Astrocyte of the cerebellum (primary cell): ENCODE measurements at regions not wholly inside any gene's neighbourhood (a gene's known extent, or its start where the extent isn't known, plus 50 kb on each side); places are given as distances from the start of the nearest gene placed in this dataset.

Source experiments
- DNase-seq: peaks from one replicate; pipeline ENCODE4 v3.0.0-alpha.2; 2011; ENCODE audit warnings: low read depth
- H3K4me3 ChIP-seq: 2 replicates; pipeline ENCODE4 v1.5.1; 2011; ENCODE audit warnings: mild to moderate bottlenecking, low read depth, low read length, moderate library complexity
- in situ Hi-C: cut with HindIII; loops from 2 replicates; pipeline ENCODE4 v1.10.0; 2017; ENCODE audit warnings: low sequenced_read_pairs
- TF ChIP-seq, protein P1 (sequence below): IDR thresholded peaks from 2 replicates; pipeline ENCODE4 v1.5.1; 2012; ENCODE audit warnings: low read length, low read depth, moderate library complexity, mild to moderate bottlenecking; ENCODE audit errors: missing control alignments

DNA sequence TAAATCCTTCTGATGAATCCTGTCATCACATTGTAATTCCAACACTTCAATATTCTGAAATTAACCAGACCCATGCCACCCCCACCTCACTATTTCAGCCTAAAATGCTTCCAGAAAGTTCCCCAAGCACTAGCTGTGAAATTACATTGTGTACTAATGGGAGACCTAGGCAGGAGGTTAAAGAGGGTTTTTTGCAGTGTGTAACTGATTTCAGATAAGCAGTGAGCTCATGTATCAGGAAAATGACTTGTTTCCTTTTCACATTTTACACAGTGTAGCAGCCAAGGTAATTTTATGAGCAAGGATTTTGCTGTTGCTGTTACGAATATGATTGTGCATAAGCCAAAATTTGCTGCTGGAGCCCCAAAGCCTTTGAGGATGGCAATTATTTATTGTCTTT is 129.0 kb downstream of the INHBA start:
- TF ChIP-seq, protein P1, sequence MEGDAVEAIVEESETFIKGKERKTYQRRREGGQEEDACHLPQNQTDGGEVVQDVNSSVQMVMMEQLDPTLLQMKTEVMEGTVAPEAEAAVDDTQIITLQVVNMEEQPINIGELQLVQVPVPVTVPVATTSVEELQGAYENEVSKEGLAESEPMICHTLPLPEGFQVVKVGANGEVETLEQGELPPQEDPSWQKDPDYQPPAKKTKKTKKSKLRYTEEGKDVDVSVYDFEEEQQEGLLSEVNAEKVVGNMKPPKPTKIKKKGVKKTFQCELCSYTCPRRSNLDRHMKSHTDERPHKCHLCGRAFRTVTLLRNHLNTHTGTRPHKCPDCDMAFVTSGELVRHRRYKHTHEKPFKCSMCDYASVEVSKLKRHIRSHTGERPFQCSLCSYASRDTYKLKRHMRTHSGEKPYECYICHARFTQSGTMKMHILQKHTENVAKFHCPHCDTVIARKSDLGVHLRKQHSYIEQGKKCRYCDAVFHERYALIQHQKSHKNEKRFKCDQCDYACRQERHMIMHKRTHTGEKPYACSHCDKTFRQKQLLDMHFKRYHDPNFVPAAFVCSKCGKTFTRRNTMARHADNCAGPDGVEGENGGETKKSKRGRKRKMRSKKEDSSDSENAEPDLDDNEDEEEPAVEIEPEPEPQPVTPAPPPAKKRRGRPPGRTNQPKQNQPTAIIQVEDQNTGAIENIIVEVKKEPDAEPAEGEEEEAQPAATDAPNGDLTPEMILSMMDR: no peak
- in situ Hi-C loops: no loop called here
- no peak overlapping the region for H3K4me3 ChIP-seq
- DNase-seq: no peak

DNA sequence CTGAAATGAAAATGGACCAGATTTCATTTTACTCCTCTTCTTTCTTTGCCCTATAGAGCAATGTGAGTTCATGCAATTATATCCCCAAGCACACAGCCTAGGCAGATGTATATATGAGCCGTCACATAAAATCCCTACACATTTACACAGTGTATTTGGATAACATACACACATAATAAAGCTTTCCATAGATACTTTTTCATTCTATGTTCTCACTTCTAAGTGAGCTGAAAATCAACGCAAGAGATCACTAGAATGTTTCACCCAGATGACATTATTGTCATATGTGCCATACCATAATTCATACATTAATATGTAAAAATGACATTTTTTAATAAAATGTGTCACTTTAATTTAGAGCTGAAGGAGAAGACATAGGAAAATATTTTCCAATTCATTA is 129.4 kb downstream of the INHBA start:
- no peak overlapping the region for H3K4me3 ChIP-seq
- no peak for DNase-seq
- in situ Hi-C loops: no loop called here
- TF ChIP-seq, protein P1: no peak

DNA sequence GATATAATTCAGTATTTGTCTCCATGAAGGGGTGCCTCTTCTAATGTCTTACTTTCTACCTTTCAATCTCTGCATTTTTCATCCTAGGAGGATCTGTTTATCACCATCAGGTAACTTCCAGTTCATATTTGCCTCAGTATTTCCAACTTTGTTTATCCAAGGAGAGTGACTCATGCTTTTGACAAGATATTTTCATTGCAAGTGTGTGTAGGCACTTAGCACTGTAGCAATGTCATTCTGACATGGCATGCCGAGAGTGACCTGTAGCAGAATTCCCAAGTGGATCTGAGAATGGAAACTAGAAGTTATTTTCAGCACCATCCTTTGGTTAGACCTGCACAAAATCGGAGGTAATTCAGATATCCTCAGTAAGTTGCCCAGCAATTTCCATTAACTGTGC is 129.9 kb downstream of the INHBA start:
- TF ChIP-seq, protein P1: no peak
- no peak overlapping the region for H3K4me3 ChIP-seq
- no peak for DNase-seq
- in situ Hi-C loops: no loop called here

DNA sequence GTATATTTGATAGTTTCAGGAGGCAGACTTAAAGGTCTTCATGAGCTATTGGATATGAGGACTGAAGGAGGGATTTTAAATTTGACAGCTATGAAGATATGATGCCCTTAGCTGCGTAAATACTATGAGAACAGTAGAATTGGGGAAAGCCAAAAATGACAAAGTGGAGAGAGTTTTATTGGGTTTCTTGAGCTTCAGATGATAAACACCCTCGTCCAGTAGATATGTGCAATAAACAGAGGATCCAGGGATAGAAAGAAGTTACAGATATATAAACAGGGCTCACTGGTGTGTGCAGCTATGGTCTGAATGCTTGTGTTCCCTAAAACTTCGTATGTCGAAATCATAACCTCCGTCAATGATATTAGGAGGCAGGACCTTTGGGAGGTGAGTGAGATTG is 131.3 kb downstream of the INHBA start:
- TF ChIP-seq, protein P1: no peak
- in situ Hi-C loops: no loop called here
- H3K4me3 ChIP-seq: no peak overlapping the region
- DNase-seq: no peak

DNA sequence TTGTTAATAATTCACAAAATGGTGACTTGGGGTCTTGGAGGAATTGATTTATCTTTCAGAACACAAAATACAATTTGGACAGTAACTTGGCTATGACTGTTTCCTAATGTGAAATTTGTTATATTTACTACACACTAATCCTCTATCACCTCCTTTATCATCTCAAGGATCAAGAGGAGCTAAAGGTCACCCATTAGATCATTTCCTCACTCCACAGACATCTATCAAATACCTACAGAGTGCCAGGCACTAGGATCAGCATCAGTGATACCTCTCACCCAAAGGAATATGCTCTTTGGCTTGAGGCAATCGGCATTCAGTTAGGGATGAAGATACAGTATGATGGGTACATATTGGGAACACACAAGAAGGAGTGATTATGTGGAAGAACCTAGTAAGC is 132.1 kb downstream of the INHBA start:
- TF ChIP-seq, protein P1: no peak
- in situ Hi-C loops: no loop called here
- no peak for DNase-seq
- no peak overlapping the region for H3K4me3 ChIP-seq

DNA sequence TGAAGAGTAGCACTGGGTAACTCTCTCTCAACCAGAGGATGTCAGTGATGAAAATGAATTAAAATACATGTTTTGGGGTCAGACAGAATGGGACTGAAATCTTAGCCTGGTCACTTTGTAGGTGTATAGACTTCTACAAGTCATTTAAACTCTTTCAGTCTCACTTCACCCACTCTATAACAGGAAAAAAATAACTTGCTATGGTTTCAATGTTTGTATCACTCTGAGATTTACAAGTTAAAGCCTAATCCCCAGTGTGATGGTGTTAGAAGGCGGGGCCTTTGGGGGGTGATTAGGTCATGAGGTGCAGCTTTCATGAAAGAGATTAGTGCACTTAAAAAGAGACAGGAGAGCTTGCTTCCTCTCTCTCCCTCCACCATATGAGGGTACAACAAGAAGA is 134.8 kb downstream of the INHBA start:
- H3K4me3 ChIP-seq: no peak overlapping the region
- TF ChIP-seq, protein P1: no peak
- in situ Hi-C loops: loop anchor here (5.0 kb wide), 1 partner anchor 56 kb away; no protein-coding TSS in a partner anchor
- DNase-seq: no peak

DNA sequence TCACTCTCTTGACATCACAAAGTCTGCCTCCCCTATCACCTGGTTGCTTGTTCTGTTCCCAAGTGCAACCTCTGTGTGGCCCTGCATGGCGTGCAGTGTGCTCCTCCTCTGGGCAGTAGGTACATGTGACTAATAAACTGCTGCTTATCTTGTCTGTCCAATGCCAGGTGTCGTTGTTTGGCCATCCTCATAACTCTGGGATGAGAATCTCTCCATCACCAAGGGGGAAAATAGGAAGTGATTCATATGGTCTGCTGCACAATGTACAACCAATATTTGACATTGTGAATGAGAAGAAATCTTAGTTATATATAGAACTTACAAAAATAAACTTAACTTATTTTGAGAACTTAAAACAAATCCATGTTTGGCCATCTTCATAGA is 135.2 kb downstream of the INHBA start:
- in situ Hi-C loops: loop anchor here (5.0 kb wide), 1 partner anchor 55 kb away; no protein-coding TSS in a partner anchor
- TF ChIP-seq, protein P1: no peak
- DNase-seq: no peak
- no peak overlapping the region for H3K4me3 ChIP-seq
